C4-2B (cell line): ENCODE measurements at regions not wholly inside any gene's neighbourhood (a gene's known extent, or its start where the extent isn't known, plus 50 kb on each side); places are given as distances from the start of the nearest gene placed in this dataset.

Experiments used
- H3K27ac ChIP-seq: fragments of 450-650 bp; 2 replicates; pipeline ENCODE4 v1.5.1; 2017
- CTCF ChIP-seq: fragments of 450-650 bp; conservative IDR thresholded peaks from 2 replicates; pipeline ENCODE4 v1.5.1; 2017; ENCODE audit warnings: mild to moderate bottlenecking
- ZFX ChIP-seq: fragments of 450-650 bp; IDR thresholded peaks from 2 replicates; pipeline ENCODE4 v1.6.1; 2017

- TF ChIP-seq CTCF (no peak), ZFX (no peak)
- H3K27ac ChIP-seq, result no peak overlapping the region
These were observed 68.3 kb downstream of the SLIT2 start for GRCh38 chr4:20319825-20320612.

GRCh38 chr4:20323991-20324390, 72.3 kb downstream of the SLIT2 start:
- TF ChIP-seq ZFX (no peak), CTCF (no peak)
- H3K27ac ChIP-seq, result no peak overlapping the region

- no peak for TF ChIP-seq CTCF
- no peak for TF ChIP-seq ZFX
- H3K27ac ChIP-seq, result no peak overlapping the region
These were observed 74.8 kb downstream of the SLIT2 start for GRCh38 chr4:20326460-20326859.

- H3K27ac ChIP-seq, result no peak overlapping the region
- no peak for TF ChIP-seq ZFX
- no peak for TF ChIP-seq CTCF
These were observed 75.3 kb downstream of the SLIT2 start for GRCh38 chr4:20326977-20327376.

- H3K27ac ChIP-seq, result no peak overlapping the region
- no peak for TF ChIP-seq ZFX
- no peak for TF ChIP-seq CTCF
These were observed 76.1 kb downstream of the SLIT2 start for GRCh38 chr4:20327808-20328207.

GRCh38 chr4:20331642-20332041, 79.9 kb downstream of the SLIT2 start:
- TF ChIP-seq CTCF, result no peak
- TF ChIP-seq ZFX, result no peak
- no peak overlapping the region for H3K27ac ChIP-seq

- no peak for TF ChIP-seq CTCF
- TF ChIP-seq ZFX, result no peak
- no peak overlapping the region for H3K27ac ChIP-seq
These were observed 81.5 kb downstream of the SLIT2 start for GRCh38 chr4:20333141-20333715.
